GM12878 (cell line): ENCODE measurements at regions not wholly inside any gene's neighbourhood (a gene's known extent, or its start where the extent isn't known, plus 50 kb on each side); places are given as distances from the start of the nearest gene placed in this dataset.

Experiments
- ATAC-seq: fragments of 200-7000 bp; cut with Tn5 transposase; 3 replicates; pipeline ENCODE4 v1.9.1; 2020; ENCODE audit warnings: mild to moderate bottlenecking, moderate library complexity
- BruUV-seq: library from RNA; stranded (reverse); fragments of 400-500 nt; replicated peaks from 2 replicates; lab custom pipeline; 2021; lab: Mats Ljungman, UMichigan
- CTCF ChIA-PET: fragments of 300-600 bp; sonication (Branson Sonifier 250); formaldehyde crosslinking; extraction: SDS; loops from one replicate; lab custom pipeline; 2021; ENCODE audit warnings: inconsistent platforms; lab: Yijun Ruan, JAX
- POLR2A ChIA-PET: fragments of 350-600 bp; formaldehyde crosslinking; extraction: SDS; loops from one replicate; lab custom pipeline; 2021; ENCODE audit warnings: inconsistent platforms; lab: Charles Lee
- RAD21 ChIA-PET: fragments of 300-600 bp; sonication (Branson Sonifier 250); formaldehyde crosslinking; loops from one replicate; lab custom pipeline; 2023; ENCODE audit warnings: antibody characterized with exemption; ENCODE audit not compliant: unreplicated experiment; lab: Charles Lee
- SMC1A ChIA-PET: fragments of 300-600 bp; sonication (Branson Sonifier 250); formaldehyde crosslinking; loops from one replicate; lab custom pipeline; 2023; ENCODE audit not compliant: unreplicated experiment, uncharacterized antibody; lab: Charles Lee
- DNase-seq: peaks from one replicate; pipeline ENCODE4 v3.0.0-alpha.2; 2011; ENCODE audit warnings: low read depth, low spot score
- FAIRE-seq: peaks from 3 replicates; lab custom pipeline; 2011; peaks lifted over from hg19 to GRCh38; lab: Jason Lieb, UNC
- H2AFZ ChIP-seq: 2 replicates; pipeline ENCODE4 v1.6.0; 2011; ENCODE audit warnings: low read depth, low read length, control low read depth; ENCODE audit not compliant: control insufficient read depth
- H3K27ac ChIP-seq: 2 replicates; pipeline ENCODE4 v1.5.1; 2011; ENCODE audit warnings: control low read depth; ENCODE audit not compliant: control insufficient read depth, insufficient read depth
- H3K27me3 ChIP-seq, 2 experiments: replicated peaks in 1 of 2; 2 replicates each; pipeline versions ENCODE4 v1.6.0 to v1.6.1; 2011; ENCODE audit warnings: low read length in 1 of 2; ENCODE audit not compliant: control insufficient read depth in 2 of 2, insufficient read depth in 2 of 2
- H3K36me3 ChIP-seq, 2 experiments: 2 replicates each; pipeline ENCODE4 v1.5.1; 2011; ENCODE audit warnings: low read length in 1 of 2; ENCODE audit not compliant: control insufficient read depth in 2 of 2, insufficient read depth in 2 of 2
- H3K4me1 ChIP-seq: 2 replicates; pipeline ENCODE4 v1.6.1; 2011; ENCODE audit warnings: mild to moderate bottlenecking, low read length, moderate library complexity, mixed read lengths; ENCODE audit not compliant: control insufficient read depth, insufficient read depth
- H3K4me2 ChIP-seq: 2 replicates; pipeline ENCODE4 v1.6.0; 2011; ENCODE audit warnings: control low read depth; ENCODE audit not compliant: control insufficient read depth, insufficient read depth
- H3K4me3 ChIP-seq: fragments of 200-600 bp; sonication (generic); 2 replicates; pipeline ENCODE4 v1.5.1; 2016
- H3K79me2 ChIP-seq: 2 replicates; pipeline ENCODE4 v1.6.0; 2011; ENCODE audit warnings: low read length; ENCODE audit not compliant: control insufficient read depth, insufficient read depth
- H3K9ac ChIP-seq: 2 replicates; pipeline ENCODE4 v1.8.0; 2011; ENCODE audit warnings: low read length, control low read depth, mixed read lengths; ENCODE audit not compliant: control insufficient read depth, insufficient read depth
- H3K9me3 ChIP-seq: replicated peaks from 3 replicates; pipeline ENCODE4 v1.5.1; 2011; ENCODE audit warnings: mild to moderate bottlenecking, low read length; ENCODE audit not compliant: control insufficient read depth, insufficient read depth
- H4K20me1 ChIP-seq: 2 replicates; pipeline ENCODE4 v1.6.0; 2011; ENCODE audit not compliant: control insufficient read depth, insufficient read depth
- BCLAF1 ChIP-seq: fragments of 450-650 bp; IDR thresholded peaks from 2 replicates; pipeline ENCODE4 v1.6.1; 2017; ENCODE audit warnings: antibody characterized with exemption, mild to moderate bottlenecking, moderate library complexity
- CBX5 ChIP-seq: sonication (generic); IDR thresholded peaks from 2 replicates; pipeline ENCODE4 v1.6.1; 2016; ENCODE audit warnings: low read depth, moderate library complexity, mild to moderate bottlenecking, inconsistent platforms
- CHD4 ChIP-seq: fragments of 200-600 bp; sonication (generic); IDR thresholded peaks from 2 replicates; pipeline ENCODE4 v1.6.1; 2016; ENCODE audit warnings: mild to moderate bottlenecking
- ETV6 ChIP-seq, 2 experiments: fragments of 450-650 bp in 1 of 2; IDR thresholded peaks in 1 of 2; conservative IDR thresholded peaks in 1 of 2; 2 replicates each; pipeline ENCODE4 v1.6.1; 2014; ENCODE audit warnings: antibody characterized with exemption in 1 of 2, borderline replicate concordance in 1 of 2, low read depth in 1 of 2, mild to moderate bottlenecking in 1 of 2, moderate library complexity in 1 of 2
- FOXK2 ChIP-seq: fragments of 450-650 bp; IDR thresholded peaks from 2 replicates; pipeline ENCODE4 v1.6.1; 2017; ENCODE audit warnings: mild to moderate bottlenecking, moderate library complexity
- MYC ChIP-seq: IDR thresholded peaks from 2 replicates; pipeline ENCODE4 v1.6.1; 2011; ENCODE audit warnings: mild to moderate bottlenecking, low read length, moderate library complexity, inconsistent platforms; ENCODE audit not compliant: insufficient read depth, insufficient replicate concordance, insufficient read length, severe bottlenecking
- PML ChIP-seq: IDR thresholded peaks from 2 replicates; pipeline ENCODE4 v1.6.1; 2012; ENCODE audit warnings: low read length, inconsistent platforms
- TBL1XR1 ChIP-seq: IDR thresholded peaks from 2 replicates; pipeline ENCODE4 v1.6.1; 2012; ENCODE audit warnings: low read depth, low read length, improper control_type of control experiment
- ZNF207 ChIP-seq: fragments of 450-650 bp; IDR thresholded peaks from 2 replicates; pipeline ENCODE4 v1.6.1; 2014; ENCODE audit warnings: antibody characterized with exemption, mild to moderate bottlenecking, borderline replicate concordance
- ZNF217 ChIP-seq: fragments of 450-650 bp; IDR thresholded peaks from 2 replicates; pipeline ENCODE4 v1.6.1; 2017; ENCODE audit warnings: antibody characterized with exemption, mild to moderate bottlenecking
- ZNF274 ChIP-seq: IDR thresholded peaks from one replicate; pipeline ENCODE4 v1.8.0; 2011; ENCODE audit not compliant: insufficient read length, insufficient read depth
- WGBS: methylation state at CpG from one replicate; pipeline ENCODE4 v1.1.6; 2016; ENCODE audit warnings: low lambda C conversion rate; ENCODE audit not compliant: insufficient replicate concordance, insufficient coverage; ENCODE audit errors: missing lambda C conversion rate; 5-methylcytosine and 5-hydroxymethylcytosine counted together
- in situ Hi-C: fragments of 300-500 bp; cut with MboI; formaldehyde crosslinking; loops from 9 replicates; pipeline ENCODE4 v1.14.3; 2018; ENCODE audit warnings: mixed read lengths
- intact Hi-C: fragments of 100-400 bp; cut with micrococcal nuclease; formaldehyde crosslinking; loops from one replicate; pipeline ENCODE4 v1.14.2; 2022; ENCODE audit not compliant: unreplicated experiment
- TF ChIP-seq, protein P1 (sequence below): fragments of 450-650 bp; IDR thresholded peaks from 2 replicates; pipeline ENCODE4 v1.6.1; 2017; ENCODE audit warnings: low read depth, mild to moderate bottlenecking, moderate library complexity

DNA sequence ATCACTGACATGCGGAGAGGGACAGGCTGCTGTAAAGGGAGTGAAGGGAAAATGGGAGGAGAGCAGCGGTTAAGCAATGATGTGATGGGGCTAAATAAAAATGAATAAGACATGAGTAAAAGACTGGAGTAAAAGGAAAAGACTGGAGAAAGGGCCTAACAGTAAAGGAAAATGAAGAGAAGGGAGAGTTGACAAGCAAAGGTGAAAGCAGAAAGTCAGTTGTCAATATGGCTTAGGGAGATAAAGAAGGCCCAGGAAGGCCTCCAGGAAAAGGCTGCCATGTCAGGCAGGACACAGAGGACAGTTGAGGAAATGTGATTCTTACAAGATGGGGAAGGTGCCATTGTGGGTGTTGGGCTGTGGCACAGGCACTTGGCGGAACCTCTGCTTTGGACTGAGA lies 98.9 kb upstream of the AMZ2 start:
- in situ Hi-C loops: no loop called here
- Histone ChIP-seq H3K36me3 (no peaks in the 10 kb centered on the region), H3K4me2 (no peak overlapping the region), H3K27me3 (no peaks in the 10 kb centered on the region; a peak in 3 of 4 replicates), H3K79me2 (no peaks in the 10 kb centered on the region), H4K20me1 (no peaks in the 10 kb centered on the region), H3K9me3 (no peaks in the 10 kb centered on the region), H3K9ac (no peak overlapping the region), H3K4me1 (no peaks in the 10 kb centered on the region), H3K4me3 (no peak overlapping the region), H3K27ac (no peak overlapping the region), H2AFZ (no peak overlapping the region)
- TF ChIP-seq PML (no peak), ZNF217 (no peak), FOXK2 (no peak), ZNF207 (no peak), MYC (no peak), CHD4 (no peak), TBL1XR1 (no peak), ETV6 (conservative IDR thresholded peaks at IDR 0.05 in 1 of 2, IDR thresholded peaks at IDR 0.05 in 1 of 2; ENCODE audit: borderline replicate concordance in 1 of 2, low read depth in 1 of 2) (no peak), ZNF274 (no peak), CBX5 (no peak), BCLAF1 (no peak)
- TF ChIP-seq, protein P1, sequence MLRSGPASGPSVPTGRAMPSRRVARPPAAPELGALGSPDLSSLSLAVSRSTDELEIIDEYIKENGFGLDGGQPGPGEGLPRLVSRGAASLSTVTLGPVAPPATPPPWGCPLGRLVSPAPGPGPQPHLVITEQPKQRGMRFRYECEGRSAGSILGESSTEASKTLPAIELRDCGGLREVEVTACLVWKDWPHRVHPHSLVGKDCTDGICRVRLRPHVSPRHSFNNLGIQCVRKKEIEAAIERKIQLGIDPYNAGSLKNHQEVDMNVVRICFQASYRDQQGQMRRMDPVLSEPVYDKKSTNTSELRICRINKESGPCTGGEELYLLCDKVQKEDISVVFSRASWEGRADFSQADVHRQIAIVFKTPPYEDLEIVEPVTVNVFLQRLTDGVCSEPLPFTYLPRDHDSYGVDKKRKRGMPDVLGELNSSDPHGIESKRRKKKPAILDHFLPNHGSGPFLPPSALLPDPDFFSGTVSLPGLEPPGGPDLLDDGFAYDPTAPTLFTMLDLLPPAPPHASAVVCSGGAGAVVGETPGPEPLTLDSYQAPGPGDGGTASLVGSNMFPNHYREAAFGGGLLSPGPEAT: no peak
- WGBS: 74% methylated on average over 3 of the region's 3 CpGs
- ChIA-PET SMC1A (no interaction called here), CTCF (no interaction called here), POLR2A (interaction anchor here (0.6 kb wide), 1 partner anchor 833 kb away, joined by 6 read pairs; no protein-coding TSS in a partner anchor), RAD21 (no interaction called here)
- BruUV-seq: no TSS peak
- intact Hi-C loops: no loop called here
- no peak for ATAC-seq
- FAIRE-seq: no peak
- DNase-seq: no peak
